WTC11 (cell line): ENCODE measurements at regions not wholly inside any gene's neighbourhood (a gene's known extent, or its start where the extent isn't known, plus 50 kb on each side); places are given as distances from the start of the nearest gene placed in this dataset.

Experiments
- ATAC-seq: fragments of 200-7000 bp; cut with Tn5 transposase; 2 replicates; pipeline ENCODE4 v1.10.0; 2021; ENCODE audit warnings: mild to moderate bottlenecking, moderate library complexity
- CTCF ChIA-PET: fragments of 300-600 bp; sonication (Branson Sonifier 250); formaldehyde crosslinking; loops from one replicate; lab custom pipeline; 2021; ENCODE audit warnings: antibody characterized with exemption; lab: Charles Lee
- POLR2A ChIA-PET: fragments of 350-600 bp; sonication (Branson Sonifier 250); formaldehyde crosslinking; loops from one replicate; lab custom pipeline; 2021; ENCODE audit warnings: antibody characterized with exemption; lab: Charles Lee
- DNase-seq: peaks from one replicate; pipeline ENCODE4 v3.0.0; 2021; ENCODE audit warnings: low spot score
- H3K27ac Mint-ChIP-seq: 2 replicates; pipeline ENCODE4 v1.8.0; 2021; ENCODE audit warnings: mixed read lengths
- H3K27me3 Mint-ChIP-seq: 2 replicates; pipeline ENCODE4 v1.8.0; 2021; ENCODE audit warnings: low read depth, mild to moderate bottlenecking, moderate library complexity, mixed read lengths
- H3K36me3 Mint-ChIP-seq: 2 replicates; pipeline ENCODE4 v1.8.0; 2021; ENCODE audit warnings: mixed read lengths
- H3K4me1 Mint-ChIP-seq: 2 replicates; pipeline ENCODE4 v1.8.0; 2022; ENCODE audit warnings: mixed read lengths
- H3K4me3 Mint-ChIP-seq: 2 replicates; pipeline ENCODE4 v1.8.0; 2021; ENCODE audit warnings: mild to moderate bottlenecking, moderate library complexity, mixed read lengths
- H3K9me3 Mint-ChIP-seq: 2 replicates; pipeline ENCODE4 v1.8.0; 2021; ENCODE audit warnings: mixed read lengths
- CBFB ChIP-seq: sonication (generic); formaldehyde crosslinking; IDR thresholded peaks from 2 replicates; pipeline ENCODE4 v1.8.1; 2022; ENCODE audit warnings: mild to moderate bottlenecking, low read depth, missing genetic modification reagents
- EMX1 ChIP-seq: fragments of 250-450 bp; sonication (Bioruptor Pico); IDR thresholded peaks from 2 replicates; pipeline ENCODE4 v1.8.0; 2021; ENCODE audit warnings: mild to moderate bottlenecking
- FOXP4 ChIP-seq: sonication (generic); formaldehyde crosslinking; IDR thresholded peaks from 2 replicates; pipeline ENCODE4 v1.8.0; 2022; ENCODE audit warnings: mild to moderate bottlenecking, missing genetic modification reagents
- JUN ChIP-seq: sonication (generic); formaldehyde crosslinking; IDR thresholded peaks from 2 replicates; pipeline ENCODE4 v1.8.0; 2023; ENCODE audit warnings: mild to moderate bottlenecking, missing genetic modification reagents
- MXD4 ChIP-seq: fragments of 250-450 bp; sonication (Bioruptor Pico); IDR thresholded peaks from 2 replicates; pipeline ENCODE4 v1.8.0; 2021; ENCODE audit warnings: mild to moderate bottlenecking, moderate library complexity, borderline replicate concordance
- NFYB ChIP-seq: sonication (generic); formaldehyde crosslinking; conservative IDR thresholded peaks from 2 replicates; pipeline ENCODE4 v1.8.0; 2022; ENCODE audit warnings: low read depth, missing genetic modification reagents
- NR2C2 ChIP-seq: sonication (generic); formaldehyde crosslinking; IDR thresholded peaks from 2 replicates; pipeline ENCODE4 v1.8.0; 2022; ENCODE audit warnings: mild to moderate bottlenecking, missing genetic modification reagents
- OVOL2 ChIP-seq: fragments of 250-450 bp; sonication (Bioruptor Pico); IDR thresholded peaks from 2 replicates; pipeline ENCODE4 v1.9.0; 2021; ENCODE audit warnings: mild to moderate bottlenecking, borderline replicate concordance
- PRRX2 ChIP-seq: fragments of 250-450 bp; sonication (Bioruptor Pico); IDR thresholded peaks from 2 replicates; pipeline ENCODE4 v1.8.0; 2021; ENCODE audit warnings: mild to moderate bottlenecking
- TEAD1 ChIP-seq: sonication (generic); formaldehyde crosslinking; IDR thresholded peaks from 2 replicates; pipeline ENCODE4 v1.8.0; 2022; ENCODE audit warnings: mild to moderate bottlenecking, missing genetic modification reagents
- ZNF121 ChIP-seq: sonication (generic); formaldehyde crosslinking; IDR thresholded peaks from 2 replicates; pipeline ENCODE4 v1.8.0; 2023; ENCODE audit warnings: missing genetic modification reagents
- ZNF219 ChIP-seq: sonication (generic); formaldehyde crosslinking; IDR thresholded peaks from 2 replicates; pipeline ENCODE4 v1.8.0; 2023; ENCODE audit warnings: missing genetic modification reagents, mild to moderate bottlenecking, borderline replicate concordance
- ZNF416 ChIP-seq: fragments of 250-450 bp; sonication (Bioruptor Pico); IDR thresholded peaks from 2 replicates; pipeline ENCODE4 v1.9.0; 2021; ENCODE audit warnings: mild to moderate bottlenecking, inconsistent platforms
- ZNF425 ChIP-seq: fragments of 250-450 bp; sonication (Bioruptor Pico); conservative IDR thresholded peaks from 2 replicates; pipeline ENCODE4 v1.9.0; 2021; ENCODE audit warnings: mild to moderate bottlenecking
- ZNF532 ChIP-seq: fragments of 250-450 bp; sonication (Bioruptor Pico); IDR thresholded peaks from 2 replicates; pipeline ENCODE4 v1.9.0; 2021; ENCODE audit warnings: mild to moderate bottlenecking, borderline replicate concordance
- TF ChIP-seq, protein P1 (sequence below): sonication (generic); formaldehyde crosslinking; IDR thresholded peaks from 2 replicates; pipeline ENCODE4 v1.8.1; 2022; ENCODE audit warnings: missing genetic modification reagents, borderline replicate concordance
- TF ChIP-seq, protein P2 (sequence below): sonication (generic); formaldehyde crosslinking; IDR thresholded peaks from 2 replicates; pipeline ENCODE4 v1.8.1; 2023; ENCODE audit warnings: mild to moderate bottlenecking, missing genetic modification reagents
- TF ChIP-seq, protein P3 (sequence below): sonication (generic); formaldehyde crosslinking; IDR thresholded peaks from 2 replicates; pipeline ENCODE4 v1.8.0; 2022; ENCODE audit warnings: mild to moderate bottlenecking, missing genetic modification reagents

- Mint-ChIP-seq H3K36me3 (no peaks in the 10 kb centered on the region), H3K9me3 (peaks cover 11% of the 10 kb centered on the region), H3K4me1 (peaks cover 6% of the 10 kb centered on the region), H3K27me3 (no peaks in the 10 kb centered on the region), H3K27ac (no peak overlapping the region), H3K4me3 (no peak overlapping the region)
- no peak for TF ChIP-seq FOXP4 (CRISPR knock-in tag)
- TF ChIP-seq, protein P1, sequence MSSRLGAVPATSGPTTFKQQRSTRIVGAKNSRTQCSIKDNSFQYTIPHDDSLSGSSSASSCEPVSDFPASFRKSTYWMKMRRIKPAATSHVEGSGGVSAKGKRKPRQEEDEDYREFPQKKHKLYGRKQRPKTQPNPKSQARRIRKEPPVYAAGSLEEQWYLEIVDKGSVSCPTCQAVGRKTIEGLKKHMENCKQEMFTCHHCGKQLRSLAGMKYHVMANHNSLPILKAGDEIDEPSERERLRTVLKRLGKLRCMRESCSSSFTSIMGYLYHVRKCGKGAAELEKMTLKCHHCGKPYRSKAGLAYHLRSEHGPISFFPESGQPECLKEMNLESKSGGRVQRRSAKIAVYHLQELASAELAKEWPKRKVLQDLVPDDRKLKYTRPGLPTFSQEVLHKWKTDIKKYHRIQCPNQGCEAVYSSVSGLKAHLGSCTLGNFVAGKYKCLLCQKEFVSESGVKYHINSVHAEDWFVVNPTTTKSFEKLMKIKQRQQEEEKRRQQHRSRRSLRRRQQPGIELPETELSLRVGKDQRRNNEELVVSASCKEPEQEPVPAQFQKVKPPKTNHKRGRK (CRISPR knock-in tag): no peak
- TF ChIP-seq, protein P2, sequence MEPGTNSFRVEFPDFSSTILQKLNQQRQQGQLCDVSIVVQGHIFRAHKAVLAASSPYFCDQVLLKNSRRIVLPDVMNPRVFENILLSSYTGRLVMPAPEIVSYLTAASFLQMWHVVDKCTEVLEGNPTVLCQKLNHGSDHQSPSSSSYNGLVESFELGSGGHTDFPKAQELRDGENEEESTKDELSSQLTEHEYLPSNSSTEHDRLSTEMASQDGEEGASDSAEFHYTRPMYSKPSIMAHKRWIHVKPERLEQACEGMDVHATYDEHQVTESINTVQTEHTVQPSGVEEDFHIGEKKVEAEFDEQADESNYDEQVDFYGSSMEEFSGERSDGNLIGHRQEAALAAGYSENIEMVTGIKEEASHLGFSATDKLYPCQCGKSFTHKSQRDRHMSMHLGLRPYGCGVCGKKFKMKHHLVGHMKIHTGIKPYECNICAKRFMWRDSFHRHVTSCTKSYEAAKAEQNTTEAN (CRISPR knock-in tag): no peak
- no peak for TF ChIP-seq JUN
- CTCF ChIA-PET: interaction anchor here (0.8 to 2.3 kb wide), 3 partner anchors 567 to 858 kb away, joined by 3 to 15 read pairs (median 5); partner anchors contain the start of gene CCBE1
- POLR2A ChIA-PET: no interaction called here
- DNase-seq: no peak
- no peak for ATAC-seq
Observed at GRCh38 chr18:60554967-60555366, 182.4 kb upstream of the MC4R start.

- no peak for DNase-seq
- Mint-ChIP-seq H3K36me3 (no peaks in the 10 kb centered on the region), H3K27ac (no peak overlapping the region), H3K9me3 (peaks cover 11% of the 10 kb centered on the region), H3K27me3 (no peaks in the 10 kb centered on the region), H3K4me3 (no peak overlapping the region), H3K4me1 (peaks cover 8% of the 10 kb centered on the region)
- ChIA-PET POLR2A (no interaction called here), CTCF (interaction anchor here (0.8 to 2.3 kb wide), 4 partner anchors 559 to 859 kb away, joined by 3 to 15 read pairs (median 4); partner anchors contain the start of gene CCBE1)
- TF ChIP-seq ZNF219: no peak
- no peak for TF ChIP-seq ZNF532 (CRISPR knock-in tag)
- no peak for TF ChIP-seq NR2C2 (CRISPR knock-in tag)
- no peak for TF ChIP-seq NFYB (CRISPR knock-in tag)
- TF ChIP-seq EMX1 (CRISPR knock-in tag): no peak
- no peak for TF ChIP-seq ZNF425 (CRISPR knock-in tag)
- TF ChIP-seq OVOL2 (CRISPR knock-in tag): no peak
- no peak for TF ChIP-seq MXD4 (CRISPR knock-in tag)
- TF ChIP-seq TEAD1 (CRISPR knock-in tag): no peak
- no peak for TF ChIP-seq CBFB (CRISPR knock-in tag)
- TF ChIP-seq, protein P3, sequence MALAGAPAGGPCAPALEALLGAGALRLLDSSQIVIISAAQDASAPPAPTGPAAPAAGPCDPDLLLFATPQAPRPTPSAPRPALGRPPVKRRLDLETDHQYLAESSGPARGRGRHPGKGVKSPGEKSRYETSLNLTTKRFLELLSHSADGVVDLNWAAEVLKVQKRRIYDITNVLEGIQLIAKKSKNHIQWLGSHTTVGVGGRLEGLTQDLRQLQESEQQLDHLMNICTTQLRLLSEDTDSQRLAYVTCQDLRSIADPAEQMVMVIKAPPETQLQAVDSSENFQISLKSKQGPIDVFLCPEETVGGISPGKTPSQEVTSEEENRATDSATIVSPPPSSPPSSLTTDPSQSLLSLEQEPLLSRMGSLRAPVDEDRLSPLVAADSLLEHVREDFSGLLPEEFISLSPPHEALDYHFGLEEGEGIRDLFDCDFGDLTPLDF (CRISPR knock-in tag): no peak
- no peak for TF ChIP-seq ZNF121 (CRISPR knock-in tag)
- TF ChIP-seq ZNF416: no peak
- TF ChIP-seq PRRX2 (CRISPR knock-in tag): no peak
- ATAC-seq: no peak
Observed at GRCh38 chr18:60555625-60556024, 183.1 kb upstream of the MC4R start.
